SKM-1 treated with dmso at 0.1 percent for 144 hours (cell line): ENCODE measurements at regions not wholly inside any gene's neighbourhood (a gene's known extent, or its start where the extent isn't known, plus 50 kb on each side); places are given as distances from the start of the nearest gene placed in this dataset.
"Not testable (repeated sequence)": the region's sequence is repeated elsewhere in the genome, so short reads cannot be mapped to it uniquely, and the experiment has no call there.

Source experiments
- DNase-seq: peaks from one replicate; lab custom pipeline; 2025; ENCODE audit not compliant: unreplicated experiment; lab: John Stamatoyannopoulos, UW

- no peak for DNase-seq
Observed at GRCh38 chr14:23829736-23830471, 123.7 kb upstream of the DHRS4 start.

- peak; percentile 60 for DNase-seq
Observed at GRCh38 chr14:23831596-23831995, 122.0 kb upstream of the DHRS4 start.

- DNase-seq, result no peak
Observed at GRCh38 chr14:23861666-23862065, 91.9 kb upstream of the DHRS4 start.

- DNase-seq, result no peak
Observed at GRCh38 chr14:23862513-23862912, 91.1 kb upstream of the DHRS4 start.

GRCh38 chr14:23863836-23864235, 89.7 kb upstream of the DHRS4 start:
- no peak for DNase-seq

GRCh38 chr14:23864259-23864658, 89.3 kb upstream of the DHRS4 start:
- no peak for DNase-seq

GRCh38 chr14:23864861-23865260, 88.7 kb upstream of the DHRS4 start:
- DNase-seq, result no peak

GRCh38 chr14:23865502-23865901, 88.1 kb upstream of the DHRS4 start:
- DNase-seq, result no peak

- DNase-seq, result no peak
Observed at GRCh38 chr14:23866269-23866668, 87.3 kb upstream of the DHRS4 start.

GRCh38 chr14:23869078-23869719, 84.4 kb upstream of the DHRS4 start:
- no peak for DNase-seq

- no peak for DNase-seq
Observed at GRCh38 chr14:23876160-23876750, 77.3 kb upstream of the DHRS4 start.

- DNase-seq, result no peak
Observed at GRCh38 chr14:23877111-23877510, 76.5 kb upstream of the DHRS4 start.

- DNase-seq, result no peak
Observed at GRCh38 chr14:23877538-23878180, 75.9 kb upstream of the DHRS4 start.

GRCh38 chr14:23881282-23881681, 72.3 kb upstream of the DHRS4 start:
- no peak for DNase-seq

- no peak for DNase-seq
Observed at GRCh38 chr14:23883684-23884540, 69.7 kb upstream of the DHRS4 start.

GRCh38 chr14:23884541-23884904, 69.0 kb upstream of the DHRS4 start:
- no peak for DNase-seq

GRCh38 chr14:23887536-23887935, 66.0 kb upstream of the DHRS4 start:
- DNase-seq, result no peak

- DNase-seq, result not testable (repeated sequence)
Observed at GRCh38 chr14:23891717-23892116, 61.9 kb upstream of the DHRS4 start.

- DNase-seq, result not testable (repeated sequence)
Observed at GRCh38 chr14:23892289-23892688, 61.3 kb upstream of the DHRS4 start.

GRCh38 chr14:23894362-23895052, 59.1 kb upstream of the DHRS4 start:
- no peak for DNase-seq
